ENCODE measurements at regions not wholly inside any gene's neighbourhood (a gene's known extent, or its start where the extent isn't known, plus 50 kb on each side); places are given as distances from the start of the nearest gene placed in this dataset.

GRCh38 chr22:34414467-34415440 is 494.5 kb upstream of the LARGE1 start (continued):
- TF ChIP-seq LRRFIP1 (CRISPR knock-in tag; conservative IDR thresholded peaks at IDR 0.05) (0 out of 2 replicates have a peak, but pooled peaks have one; percentile 72), ZMYM3 (CRISPR knock-in tag; IDR thresholded peaks at IDR 0.05) (no peak), ZFYVE20 (CRISPR knock-in tag; IDR thresholded peaks at IDR 0.05; ENCODE audit: borderline replicate concordance, low read depth) (no peak), NKX3-1 (CRISPR knock-in tag; IDR thresholded peaks at IDR 0.05) (peak; percentile 87; the same call in 1 of the 2 replicates), HBP1 (CRISPR knock-in tag; IDR thresholded peaks at IDR 0.05; ENCODE audit: low read depth) (peak; percentile 86; the same call in 1 of the 2 replicates), FOXO4 (CRISPR knock-in tag; conservative IDR thresholded peaks at IDR 0.05) (0 out of 2 replicates have a peak, but pooled peaks have one; percentile 61), ZKSCAN8 (CRISPR knock-in tag; IDR thresholded peaks at IDR 0.05; ENCODE audit: borderline replicate concordance) (peak; percentile 69; the same call in 1 of the 2 replicates), GTF3A (CRISPR knock-in tag; conservative IDR thresholded peaks at IDR 0.05) (no peak), HDAC1 (CRISPR knock-in tag; IDR thresholded peaks at IDR 0.05) (no peak), SRY (CRISPR knock-in tag; IDR thresholded peaks at IDR 0.05) (no peak), RERE (CRISPR knock-in tag; IDR thresholded peaks at IDR 0.05; ENCODE audit: low read depth) (no peak), SOX6 (IDR thresholded peaks at IDR 0.05) (no peak), SOX6 (CRISPR knock-in tag; IDR thresholded peaks at IDR 0.05) (no peak), ZBTB37 (CRISPR knock-in tag; IDR thresholded peaks at IDR 0.05) (no peak), ZNF20 (CRISPR knock-in tag; IDR thresholded peaks at IDR 0.05) (no peak), KDM3A (CRISPR knock-in tag; IDR thresholded peaks at IDR 0.05; ENCODE audit: low read depth) (no peak)

Measured in HepG2 (cell line).